HG03460 (cell line): ENCODE measurements at regions not wholly inside any gene's neighbourhood (a gene's known extent, or its start where the extent isn't known, plus 50 kb on each side); places are given as distances from the start of the nearest gene placed in this dataset.
A peak's percentile ranks its signal among the peaks of the same experiment; 100 is the strongest.

Source experiments
- ATAC-seq: cut with Tn5 transposase; IDR thresholded peaks from one replicate; pipeline ENCODE4 v1.9.1; 2021; ENCODE audit not compliant: unreplicated experiment

DNA sequence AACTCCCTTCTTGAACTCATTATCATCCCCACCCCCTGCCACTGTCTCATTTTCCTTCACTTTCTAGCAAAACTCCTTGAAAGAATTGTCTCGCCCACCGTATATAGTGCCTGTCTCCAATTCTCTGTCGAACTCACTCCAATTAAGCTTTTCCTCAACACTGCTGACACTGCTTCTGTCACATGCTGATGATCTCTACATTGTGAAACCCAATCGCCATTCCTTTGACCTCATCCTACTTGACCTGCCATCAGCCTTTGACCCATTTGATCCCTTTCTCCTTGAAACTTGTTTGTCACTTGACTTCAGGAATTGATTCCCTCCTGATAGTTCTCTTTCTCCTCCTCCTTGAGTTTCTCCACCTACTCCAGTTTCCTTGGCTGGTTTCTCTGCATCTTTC, 54.8 kb downstream of the CCDC71L start:
- no peak for ATAC-seq

DNA sequence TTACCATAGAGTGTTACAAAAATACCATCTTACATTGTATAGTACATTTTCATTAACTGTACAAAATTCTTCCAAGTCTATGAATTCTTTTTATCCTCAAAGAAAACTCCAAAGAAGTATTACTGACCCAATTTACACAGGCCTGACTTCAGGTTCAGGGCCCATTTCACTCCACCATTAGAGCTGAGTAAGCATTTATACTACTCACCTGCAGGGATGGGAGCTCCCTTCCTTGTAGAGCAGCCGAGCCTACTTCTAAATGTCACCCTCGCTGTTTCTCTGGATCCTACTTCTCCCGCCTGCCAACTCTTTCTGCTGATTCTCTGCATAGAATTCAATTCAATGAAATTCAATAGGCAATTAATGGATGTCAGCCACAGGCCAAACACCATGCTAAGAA, 56.0 kb downstream of the CCDC71L start:
- no peak for ATAC-seq

DNA sequence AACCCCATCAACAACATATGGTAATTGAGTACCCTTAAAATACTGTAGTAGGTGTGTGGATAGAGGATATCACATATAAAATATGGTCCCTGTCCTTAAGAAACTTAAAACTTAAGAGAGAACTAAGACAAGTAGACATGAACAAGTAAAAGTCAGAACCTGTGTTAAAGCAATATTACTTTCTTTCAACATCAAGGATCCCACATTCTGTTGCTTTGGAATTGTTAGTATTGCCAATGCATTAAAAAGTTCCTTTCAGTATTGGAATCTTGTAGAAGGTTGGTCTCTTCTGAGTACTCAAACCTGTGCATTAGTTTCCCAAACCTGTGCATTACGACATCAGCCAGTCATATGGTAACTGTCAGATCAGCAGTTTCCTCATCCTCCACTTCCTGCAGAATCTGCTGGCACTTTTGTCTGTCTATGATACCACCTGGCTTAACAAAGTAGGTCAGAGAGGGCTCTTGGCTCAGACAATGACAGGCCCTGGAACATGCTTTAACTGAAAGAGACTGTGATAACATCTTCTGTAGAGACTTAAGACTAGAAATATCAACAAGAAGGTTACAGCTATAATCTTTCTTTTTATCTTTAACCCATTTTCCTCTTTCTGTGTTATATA, 56.5 kb downstream of the CCDC71L start:
- no peak for ATAC-seq

GRCh38 chr7:106603346-106603745, 57.6 kb downstream of the CCDC71L start:
- ATAC-seq = no peak

DNA sequence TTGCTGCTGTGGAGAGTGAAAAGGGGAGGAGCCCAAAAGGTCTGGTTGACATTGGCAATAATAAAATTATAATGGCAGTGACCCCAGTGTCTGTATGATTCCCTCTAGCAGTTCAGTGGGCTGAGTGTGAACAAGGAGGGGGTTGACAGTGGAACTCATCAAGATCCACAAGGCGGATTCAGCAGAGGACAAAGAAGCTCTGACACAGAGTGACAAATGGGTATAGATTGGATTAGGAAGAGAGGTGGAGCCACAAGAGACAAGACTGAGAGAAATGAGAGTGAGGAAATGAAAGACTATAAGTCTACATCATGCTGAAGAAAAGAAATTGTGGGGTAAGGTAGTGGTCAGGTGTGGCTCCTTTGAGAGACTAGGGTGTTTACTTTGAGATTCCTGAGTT, 58.9 kb downstream of the CCDC71L start:
- no peak for ATAC-seq

DNA sequence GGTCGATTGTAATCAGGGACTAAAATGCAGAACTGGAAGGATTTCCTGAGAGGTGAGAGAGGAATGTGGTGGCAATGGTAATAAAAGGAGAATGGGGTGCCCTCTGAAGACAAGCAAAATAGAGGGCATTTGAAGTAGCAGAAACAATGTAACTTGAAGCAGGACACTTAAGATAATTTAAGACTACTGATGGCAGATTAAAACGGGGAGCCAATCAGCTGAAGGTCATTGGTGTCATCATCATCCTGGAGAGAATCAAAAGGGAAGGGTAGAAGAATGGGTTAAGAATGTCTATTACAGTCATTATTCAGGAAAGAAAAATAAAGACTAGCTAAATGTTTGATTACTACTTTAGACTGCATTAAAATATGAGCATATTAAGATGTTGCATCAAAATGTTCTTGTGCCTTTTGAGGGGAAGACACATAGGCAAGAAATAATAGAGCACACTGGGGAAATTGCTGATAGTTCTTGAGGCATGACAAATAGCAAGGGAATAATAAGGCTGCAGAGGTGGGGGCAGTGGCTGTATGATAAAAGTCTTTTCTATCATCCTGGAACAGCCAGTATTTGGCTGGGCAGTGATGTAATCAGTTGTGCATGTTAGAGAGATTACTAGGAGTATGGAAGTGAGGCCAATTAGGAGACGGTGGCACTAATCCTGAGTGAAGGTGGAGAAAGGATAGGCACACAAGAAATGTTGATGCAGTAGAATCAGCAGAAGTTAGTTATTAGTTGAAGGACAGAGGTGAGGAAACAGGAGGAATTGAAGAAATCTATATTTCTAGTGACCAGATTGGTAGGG, 60.2 kb downstream of the CCDC71L start:
- ATAC-seq = no peak

DNA sequence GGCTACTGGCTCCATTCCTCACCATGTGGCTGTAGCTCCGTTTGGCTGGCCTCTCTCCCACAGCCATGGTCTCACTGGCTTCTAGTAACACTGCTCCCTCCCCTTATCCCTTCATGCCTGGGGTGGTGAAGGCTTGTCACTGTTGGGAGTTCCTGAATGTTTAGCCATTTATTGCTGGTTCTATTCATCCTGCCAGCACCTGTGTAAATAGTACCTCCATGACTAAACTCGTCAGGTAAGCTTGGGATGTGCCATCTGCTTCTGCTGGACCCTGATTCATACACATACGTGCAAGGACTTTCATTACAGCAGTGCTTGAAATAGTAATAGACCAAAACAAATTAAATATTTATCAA, 61.6 kb downstream of the CCDC71L start:
- no peak for ATAC-seq

DNA sequence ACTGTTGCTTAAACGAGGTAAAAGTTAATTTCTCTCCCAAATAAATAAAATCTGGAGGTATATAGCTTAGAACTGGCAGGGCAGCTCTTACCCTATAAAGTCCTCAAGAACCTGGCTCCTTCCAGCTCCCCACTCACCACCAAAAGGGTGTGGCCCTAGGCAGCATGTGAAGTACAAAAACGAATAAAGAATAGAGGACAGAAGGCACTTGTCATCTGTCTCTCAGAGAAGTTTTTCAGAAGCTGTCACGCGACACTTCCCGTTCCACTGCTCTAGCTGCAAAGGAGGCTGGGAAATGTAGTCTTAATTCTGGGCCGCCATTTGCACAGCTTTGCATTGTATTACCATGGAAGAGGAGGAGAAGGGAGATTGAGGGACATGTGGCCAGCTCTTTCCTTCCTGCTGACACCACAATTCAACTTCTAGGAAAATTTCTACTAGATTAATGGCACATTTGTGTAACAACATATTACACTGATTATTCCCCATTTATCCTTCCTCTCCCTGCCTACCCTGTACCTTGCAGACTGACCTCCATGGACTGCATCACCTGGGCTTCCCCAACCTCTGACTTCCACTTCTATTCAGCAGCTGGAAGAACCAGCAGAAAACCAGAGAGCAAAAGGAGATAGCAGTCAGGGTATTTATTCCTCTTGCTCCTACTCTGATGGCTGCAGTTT, 62.2 kb downstream of the CCDC71L start:
- peak; percentile 99 for ATAC-seq

- ATAC-seq = no peak
These were observed 63.0 kb downstream of the CCDC71L start for GRCh38 chr7:106597751-106598546.

GRCh38 chr7:106597014-106597413, 63.9 kb downstream of the CCDC71L start:
- ATAC-seq = no peak

- no peak for ATAC-seq
These were observed 65.0 kb downstream of the CCDC71L start for GRCh38 chr7:106595922-106596321.

GRCh38 chr7:106593028-106593417, 67.9 kb downstream of the CCDC71L start:
- no peak for ATAC-seq

DNA sequence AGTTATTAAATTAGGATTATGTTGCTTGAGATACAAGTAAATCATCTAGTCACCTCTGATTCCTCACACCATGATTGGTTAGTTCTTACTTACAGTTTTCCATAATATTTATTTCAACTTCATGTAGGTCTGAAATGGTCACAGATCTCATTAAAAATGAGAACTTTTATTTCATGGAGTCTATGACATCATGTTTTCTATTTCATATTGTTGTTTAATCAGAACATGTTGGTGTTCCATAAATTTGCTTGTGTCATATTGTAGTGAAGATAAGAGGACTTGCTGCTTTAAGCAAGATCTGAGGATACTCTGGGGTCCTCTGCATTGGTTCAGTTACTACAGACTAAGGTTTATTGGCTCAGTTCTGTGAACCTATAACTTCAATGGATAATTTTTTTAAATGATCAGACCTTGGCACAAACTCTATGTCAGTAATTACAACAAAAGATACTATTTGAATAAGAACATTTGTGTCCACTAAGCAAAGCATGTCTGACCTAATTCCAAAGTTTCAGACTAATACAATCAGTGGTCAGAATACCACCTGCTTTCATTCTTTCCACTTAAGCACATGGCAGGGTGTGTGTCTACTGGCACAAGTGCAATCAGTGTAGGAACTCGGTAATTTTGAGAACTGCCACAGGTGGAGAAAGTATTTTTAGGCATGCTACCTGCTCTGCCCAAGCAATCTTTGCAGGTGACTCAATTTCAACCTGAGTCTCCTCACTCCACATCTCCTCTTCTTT, 68.5 kb downstream of the CCDC71L start:
- ATAC-seq = no peak

DNA sequence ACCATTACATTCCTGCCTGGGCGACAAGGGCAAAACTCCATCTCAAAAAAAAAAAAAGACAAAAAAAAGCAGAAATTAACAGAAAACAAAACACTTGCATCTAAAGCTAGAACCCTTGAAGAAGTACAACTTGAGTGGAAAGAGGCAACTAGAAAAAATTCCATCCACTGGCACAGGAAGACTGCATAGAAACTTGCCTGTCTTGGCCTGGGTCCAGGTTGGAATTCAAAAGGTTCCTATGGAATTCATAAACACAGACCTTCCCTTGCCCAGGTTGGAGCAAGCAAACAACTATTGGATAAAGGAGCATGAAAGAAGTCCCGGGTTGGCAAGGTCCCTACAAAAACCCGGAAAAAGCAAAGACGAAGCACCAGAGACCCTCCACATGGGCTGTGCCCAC, 69.8 kb downstream of the CCDC71L start:
- ATAC-seq = no peak

DNA sequence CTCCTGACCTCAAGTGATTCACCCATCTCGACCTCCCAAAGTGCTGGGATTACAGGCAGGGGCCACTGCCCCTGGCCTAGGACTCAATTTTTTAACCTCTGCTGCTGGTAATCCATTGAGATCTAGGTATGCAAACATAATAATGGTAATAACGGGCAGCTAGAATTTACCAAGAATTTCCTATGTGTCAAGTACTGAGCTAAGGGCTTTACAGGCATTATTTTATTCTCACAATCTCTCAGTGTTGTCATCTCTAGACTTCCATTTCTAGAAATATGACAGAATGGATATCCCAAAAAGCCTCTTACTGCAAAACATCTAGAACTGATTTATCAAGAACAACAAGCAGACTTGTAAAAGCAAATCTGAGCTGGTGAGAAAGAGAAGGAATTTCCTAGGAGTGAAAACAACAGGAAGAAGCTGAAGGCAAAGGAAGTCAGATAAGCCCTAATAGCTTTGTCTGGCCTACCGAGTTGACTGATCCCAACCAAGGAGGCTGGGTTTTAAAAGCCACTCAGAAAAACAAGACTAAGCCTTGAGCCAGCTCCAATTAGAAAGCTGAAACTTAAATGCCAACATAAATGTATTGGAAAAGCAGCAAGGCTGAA, 70.6 kb downstream of the CCDC71L start:
- no peak for ATAC-seq

GRCh38 chr7:106589198-106589879, 71.6 kb downstream of the CCDC71L start:
- ATAC-seq = no peak

DNA sequence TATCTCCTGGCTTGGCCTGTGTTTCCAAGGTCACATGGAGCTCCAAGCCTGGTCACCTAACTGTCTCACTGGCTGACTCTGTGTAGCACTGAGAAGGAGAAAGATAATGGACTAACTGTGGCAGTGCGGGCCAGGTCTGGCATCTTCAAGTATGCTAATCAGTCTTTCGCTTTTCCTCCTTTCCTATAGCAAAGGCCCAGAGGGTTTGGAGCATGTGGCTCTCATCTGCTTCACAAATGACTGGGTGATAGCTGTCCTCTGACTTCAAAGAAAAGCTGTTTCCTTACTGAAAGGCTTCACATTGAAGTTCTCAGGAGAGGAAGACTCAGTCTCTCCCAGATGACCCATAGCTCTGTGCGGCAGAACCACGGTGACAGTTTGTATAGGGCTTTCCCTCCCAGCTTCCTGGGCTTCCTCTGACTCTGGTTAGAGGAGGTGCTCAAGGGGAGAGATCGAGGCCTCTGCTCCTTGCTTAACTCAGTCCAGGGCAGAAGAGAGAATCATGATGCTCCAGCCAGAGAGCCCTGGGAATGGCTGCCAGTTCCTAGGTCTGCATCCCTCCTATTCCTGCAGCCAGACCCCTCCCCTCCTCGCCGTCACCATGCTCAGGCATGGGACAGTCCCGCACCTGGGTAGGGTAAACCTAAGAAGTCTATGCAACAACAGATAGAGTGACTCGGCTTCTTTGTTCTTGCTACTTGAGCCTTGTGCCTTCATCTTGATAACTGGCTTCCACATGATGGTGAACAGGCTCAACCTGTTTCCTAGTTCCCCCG, 72.3 kb downstream of the CCDC71L start:
- ATAC-seq = no peak

DNA sequence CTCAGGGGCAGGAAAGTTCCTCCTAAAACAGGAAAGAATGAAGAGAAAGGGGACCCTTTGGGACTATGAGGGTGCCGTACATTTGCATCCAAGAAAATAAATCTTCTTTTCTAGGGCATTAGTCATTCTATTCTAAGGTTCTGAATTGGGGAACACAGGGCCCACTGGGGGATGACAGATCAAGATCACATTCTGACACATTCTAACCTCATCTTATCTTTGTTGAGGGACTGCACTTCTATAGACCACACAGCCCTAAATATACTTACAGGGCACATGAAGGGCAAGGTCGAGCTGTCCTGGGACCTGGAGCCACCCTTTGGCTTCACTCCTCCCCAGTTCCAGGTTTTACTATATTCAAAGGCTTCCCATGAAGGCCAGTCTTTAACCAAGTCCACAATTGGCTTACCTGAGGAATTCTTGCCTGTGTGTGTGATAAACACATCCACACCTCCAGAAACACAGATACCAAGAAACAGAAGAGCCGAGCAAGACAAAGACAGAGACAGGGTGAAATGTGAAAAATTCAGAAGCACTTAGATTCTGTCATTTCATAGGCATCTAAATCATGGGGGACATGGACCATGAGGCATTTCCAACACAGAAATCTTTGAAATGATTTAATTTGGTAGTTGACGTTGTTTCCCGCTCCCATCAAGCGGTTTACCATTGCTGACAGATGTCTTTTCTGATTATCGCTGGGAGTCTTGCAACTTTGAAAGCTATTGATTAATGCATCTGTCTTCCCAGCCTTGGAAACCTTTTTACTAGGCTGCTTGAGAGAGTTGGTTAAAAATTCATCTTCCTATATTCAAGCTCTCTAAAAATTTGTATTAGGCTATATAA, 75.8 kb downstream of the CCDC71L start:
- no peak for ATAC-seq
